Esophagus mucosa (tissue), 1 donor: ENCODE measurements at regions not wholly inside any gene's neighbourhood (a gene's known extent, or its start where the extent isn't known, plus 50 kb on each side); places are given as distances from the start of the nearest gene placed in this dataset.
"Not testable (repeated sequence)": the region's sequence is repeated elsewhere in the genome, so short reads cannot be mapped to it uniquely, and the experiment has no call there.

Experiments
- ATAC-seq: fragments of 200-7000 bp; cut with Tn5 transposase; one replicate; pipeline ENCODE4 v1.9.1; 2020
- donor health status: DM: yes; HTN: yes; CAD: no.

DNA sequence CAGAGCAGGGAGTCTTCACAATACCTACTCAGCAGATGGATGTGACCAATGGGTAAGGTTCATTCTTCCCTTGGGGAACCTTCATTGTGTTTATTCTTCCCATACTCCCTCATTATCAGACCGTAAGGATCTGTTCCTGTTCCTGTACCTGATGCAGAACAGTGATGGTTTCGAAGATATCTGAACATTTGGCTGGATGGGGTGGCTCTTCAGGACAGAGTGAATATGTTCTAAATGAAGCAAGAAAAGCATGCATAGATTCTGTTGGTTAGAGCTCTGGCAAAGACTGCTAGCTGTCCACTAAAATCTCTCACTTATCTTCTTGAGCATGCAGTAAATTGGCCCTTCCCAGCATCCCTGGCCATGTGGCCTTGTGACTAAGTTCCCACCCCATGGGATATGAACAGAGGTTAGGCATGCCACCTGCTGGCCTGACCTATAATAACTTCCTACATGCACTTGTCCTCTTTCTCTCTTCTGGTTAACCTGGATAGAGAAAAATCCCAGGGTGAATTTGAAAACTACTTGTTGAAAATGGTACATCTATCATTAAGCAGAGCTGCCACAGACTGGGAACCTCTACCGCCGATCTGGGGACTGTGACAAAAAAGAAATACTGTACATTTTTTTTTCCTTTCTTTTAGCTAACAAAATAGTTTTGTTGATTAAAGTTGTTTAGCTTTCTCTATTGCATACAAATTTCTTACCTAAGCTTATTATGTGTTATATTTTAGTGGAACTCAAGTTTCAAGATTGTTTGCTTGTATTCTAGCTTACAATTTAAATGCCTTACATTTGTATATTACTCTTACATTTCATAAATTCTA, 60.0 kb upstream of the BANK1 start:
- peak; percentile 94 for ATAC-seq

DNA sequence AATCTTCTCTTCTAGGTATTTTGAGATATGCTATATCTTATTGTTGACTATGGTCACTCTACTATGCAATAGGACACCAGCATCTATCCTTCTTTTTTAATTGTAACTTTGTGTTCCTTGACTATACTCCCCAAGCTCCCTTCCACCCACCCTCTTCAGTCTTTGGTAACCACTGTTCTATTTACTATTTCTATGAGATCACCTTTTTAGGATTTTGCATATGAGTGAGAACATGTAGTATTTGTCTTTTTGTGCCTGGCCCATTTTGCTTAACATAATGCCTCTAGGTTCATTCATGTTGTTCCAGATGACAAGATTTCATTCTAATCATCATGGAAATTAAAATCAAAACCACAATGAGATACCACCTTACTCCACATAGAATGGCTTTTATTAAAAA, 63.3 kb upstream of the BANK1 start:
- ATAC-seq, result no peak

DNA sequence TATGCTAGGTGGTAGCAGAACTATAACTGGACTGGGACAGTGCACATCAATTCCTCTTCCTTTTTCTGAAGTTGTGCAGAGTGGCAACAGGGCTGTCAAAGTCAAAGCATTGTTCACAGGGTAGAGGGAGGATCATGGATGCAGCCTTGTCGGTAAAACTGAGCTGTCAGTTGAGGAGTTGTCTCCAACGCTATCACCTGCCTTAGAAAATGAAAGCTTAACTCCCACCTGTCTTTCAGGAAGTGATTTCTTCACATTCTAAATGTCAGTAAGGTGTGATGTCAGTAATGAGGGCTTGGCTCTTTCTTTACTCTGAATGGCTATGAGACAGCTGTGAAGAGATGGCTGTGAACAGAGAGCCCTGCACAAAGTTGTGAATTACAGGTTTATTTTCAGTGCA, 66.4 kb upstream of the BANK1 start:
- no peak for ATAC-seq

GRCh38 chr4:101718810-101719209, 71.7 kb upstream of the BANK1 start:
- no peak for ATAC-seq

DNA sequence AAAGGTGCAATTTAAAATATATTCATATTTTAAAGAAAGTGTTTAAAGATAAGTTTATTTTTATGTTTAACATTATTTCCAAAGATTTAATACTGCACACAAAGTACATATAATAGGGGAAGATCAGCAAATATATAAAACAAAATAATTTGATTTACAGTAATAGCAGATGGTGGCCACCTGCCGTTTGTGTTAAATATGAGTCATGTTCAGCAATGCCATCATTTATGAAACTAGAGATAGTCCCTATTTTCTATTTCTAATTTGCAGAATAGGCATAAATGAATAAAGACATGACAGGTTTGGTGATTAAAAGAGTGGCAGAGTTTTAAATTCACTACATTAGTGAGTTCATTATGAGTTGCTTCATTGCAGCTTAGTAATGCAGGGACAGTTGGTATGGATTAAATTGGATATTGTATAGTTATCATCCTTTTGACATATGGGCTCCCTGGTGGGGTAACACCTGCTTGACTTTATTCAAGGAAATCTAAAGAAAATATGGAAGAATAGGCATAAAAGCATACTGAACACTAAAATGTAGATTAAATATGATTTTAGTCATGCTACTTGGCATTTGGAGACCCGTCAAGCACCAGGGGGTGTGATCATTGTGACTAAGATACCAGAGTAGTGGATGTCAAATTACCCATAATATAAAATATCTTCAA, 78.8 kb upstream of the BANK1 start:
- ATAC-seq, result no peak

DNA sequence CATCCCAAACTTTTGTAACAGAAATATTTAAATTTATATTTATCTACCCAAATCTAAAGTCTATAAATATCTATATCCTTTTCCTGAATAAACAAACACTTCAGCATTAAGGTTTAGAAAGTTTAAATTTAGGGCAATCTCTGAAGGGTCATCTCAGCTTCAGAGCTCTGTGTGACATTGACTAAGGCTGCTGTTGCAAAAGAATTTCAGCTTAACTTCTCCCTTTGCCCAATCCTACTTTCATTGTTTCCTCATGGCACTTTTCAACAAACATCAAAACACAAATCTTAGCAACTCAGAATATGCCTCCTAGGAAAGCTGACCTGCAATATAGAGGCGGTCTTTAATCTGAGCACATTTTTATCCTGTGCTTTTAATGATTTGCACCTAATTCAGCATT, 79.7 kb upstream of the BANK1 start:
- no peak for ATAC-seq

GRCh38 chr4:101708293-101709039, 82.1 kb upstream of the BANK1 start:
- no peak for ATAC-seq

GRCh38 chr4:101707596-101707995, 82.9 kb upstream of the BANK1 start:
- ATAC-seq, result no peak

- ATAC-seq, result no peak
These were observed 83.9 kb upstream of the BANK1 start for GRCh38 chr4:101706535-101707057.

DNA sequence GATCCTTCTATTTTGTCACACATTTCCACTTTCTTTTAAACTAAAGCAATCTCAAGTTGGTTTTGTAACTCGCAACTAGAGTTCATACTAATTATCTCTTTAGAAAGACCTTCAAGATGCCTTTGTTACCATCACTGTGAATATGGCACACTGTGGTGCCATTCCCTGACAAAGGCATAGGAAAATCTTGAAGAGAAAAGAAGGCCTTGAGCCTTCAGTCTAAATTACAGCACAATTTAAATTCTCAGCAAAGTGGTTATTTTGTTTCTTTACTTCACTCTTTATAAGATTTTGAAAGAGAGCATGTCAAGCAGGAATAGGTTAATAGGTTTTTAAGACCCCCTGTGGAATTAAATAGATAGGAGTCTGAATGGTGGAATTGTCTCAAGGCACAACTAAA, 89.0 kb upstream of the BANK1 start:
- ATAC-seq, result no peak

GRCh38 chr4:101699441-101700124, 90.9 kb upstream of the BANK1 start:
- ATAC-seq, result no peak

GRCh38 chr4:101697266-101697665, 93.3 kb upstream of the BANK1 start:
- no peak for ATAC-seq

DNA sequence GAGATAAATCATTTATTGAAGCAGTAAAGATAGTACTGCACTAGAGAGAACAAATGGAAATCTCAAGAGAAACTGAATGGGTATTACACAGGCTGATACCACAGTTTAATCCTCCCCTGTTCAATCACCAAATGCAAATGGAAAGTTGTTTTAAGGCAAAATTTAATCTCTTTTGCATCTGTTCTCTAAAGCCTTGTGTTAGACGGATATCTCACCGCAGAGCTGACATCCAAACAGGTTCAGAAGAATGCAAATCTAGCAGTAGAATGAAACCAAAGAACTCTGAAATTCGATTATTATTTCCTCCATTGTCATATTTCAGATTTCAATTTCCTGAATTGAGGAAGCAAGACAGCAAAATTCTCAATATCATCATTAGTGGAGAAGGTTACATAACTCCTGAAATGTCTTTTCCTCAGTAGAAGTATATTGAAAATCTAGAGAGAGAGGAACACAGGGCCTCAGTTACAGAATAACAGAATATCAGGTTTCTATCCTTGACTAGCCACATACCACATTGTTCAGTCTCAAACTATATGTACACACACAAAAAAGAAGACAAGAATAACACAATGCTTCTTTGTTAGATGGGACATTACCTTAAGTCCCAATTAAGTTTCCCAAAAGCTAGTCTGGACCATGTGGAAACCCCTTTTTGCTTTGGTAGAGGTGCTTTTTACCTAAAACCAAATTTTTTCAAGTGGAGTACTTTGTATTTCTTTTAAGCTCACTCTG, 94.1 kb upstream of the BANK1 start:
- ATAC-seq, result no peak

DNA sequence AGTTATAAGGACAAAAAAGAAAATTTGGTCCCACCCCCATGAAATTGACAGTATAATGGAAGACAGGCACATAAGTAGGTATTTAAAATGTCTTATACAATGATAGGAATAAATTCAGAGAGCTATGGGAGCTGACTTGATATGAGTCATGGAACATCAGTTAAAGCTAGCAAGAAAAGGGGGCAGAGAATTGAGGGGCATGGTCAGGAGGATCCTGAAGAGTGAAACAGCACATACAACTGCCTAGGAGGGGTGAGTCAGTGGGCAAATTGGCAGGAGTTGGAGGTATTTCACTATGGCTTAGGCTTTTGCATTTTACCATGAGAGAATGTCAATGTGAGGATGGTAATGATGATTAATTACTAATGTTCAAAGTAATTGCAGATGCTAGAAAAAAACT, 95.4 kb upstream of the BANK1 start:
- no peak for ATAC-seq

GRCh38 chr4:101694403-101694802, 96.1 kb upstream of the BANK1 start:
- not testable (repeated sequence) for ATAC-seq

DNA sequence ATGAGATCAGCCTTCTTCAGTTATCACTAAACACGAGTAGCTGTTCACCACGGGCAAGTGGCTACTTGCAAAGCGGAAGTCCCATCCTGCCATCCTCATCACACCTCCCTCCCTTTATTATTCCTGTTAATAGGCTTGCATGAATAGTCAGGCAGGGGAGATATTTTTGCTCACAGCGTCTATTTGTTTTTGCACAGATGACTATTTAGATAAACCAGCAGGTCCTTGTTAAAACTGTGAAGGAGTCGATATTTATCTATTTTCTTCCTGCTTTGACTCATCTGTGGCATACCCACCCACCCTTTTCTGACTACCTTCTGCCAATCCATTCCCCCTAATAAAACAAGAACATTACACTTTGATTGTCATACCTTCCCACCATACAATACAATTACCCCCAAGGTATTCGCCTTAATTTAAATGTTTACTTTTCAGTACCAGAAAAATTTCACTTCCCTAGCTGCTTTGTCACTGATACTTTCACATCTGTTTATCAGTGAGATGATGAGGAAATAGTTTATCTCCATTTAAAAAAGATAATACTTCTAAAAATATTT, 96.6 kb upstream of the BANK1 start:
- ATAC-seq, result peak; percentile 69

GRCh38 chr4:101689220-101689619, 101.3 kb upstream of the BANK1 start:
- no peak for ATAC-seq

DNA sequence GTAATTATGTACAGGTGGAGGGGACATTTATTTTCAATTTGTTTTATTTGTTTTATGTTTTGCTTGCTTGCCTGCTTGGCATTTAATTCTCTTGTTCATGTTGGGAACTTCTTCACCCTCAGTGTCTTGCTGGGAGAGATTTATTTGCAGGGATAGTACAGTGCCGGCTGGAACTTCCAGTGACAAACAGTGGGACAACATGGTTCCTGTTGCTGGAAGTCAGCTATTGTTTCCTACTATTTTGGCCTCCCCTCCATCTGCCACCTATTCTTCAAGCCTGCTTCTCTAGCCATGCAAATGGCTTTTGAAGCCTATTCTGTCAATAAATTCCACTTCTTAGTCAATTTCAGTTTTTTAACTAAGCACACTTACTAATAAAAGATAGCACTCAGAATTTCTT, 105.4 kb upstream of the BANK1 start:
- ATAC-seq, result no peak

GRCh38 chr4:101682946-101683345, 107.6 kb upstream of the BANK1 start:
- ATAC-seq, result no peak

GRCh38 chr4:101678180-101678579, 112.3 kb upstream of the BANK1 start:
- ATAC-seq, result no peak

DNA sequence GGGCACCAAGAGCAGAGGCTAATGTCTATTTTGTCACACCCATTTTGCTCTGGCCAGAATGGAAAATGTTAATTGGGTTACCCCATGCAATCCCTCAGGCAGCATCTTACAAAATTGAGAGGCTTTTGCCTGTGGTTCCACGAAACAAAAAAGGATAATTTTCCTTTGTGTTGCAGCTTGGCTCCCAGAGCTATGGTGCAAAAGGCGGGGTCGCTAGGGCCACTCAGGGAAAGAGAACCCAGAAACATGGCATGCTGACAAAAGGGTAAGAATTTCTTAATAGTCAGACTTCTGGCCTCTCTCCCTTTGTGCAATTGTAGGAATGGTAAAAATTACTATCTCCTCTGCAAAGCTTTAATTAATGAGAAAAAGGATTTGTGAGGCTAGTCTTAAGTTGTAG, 119.6 kb upstream of the BANK1 start:
- ATAC-seq, result no peak

DNA sequence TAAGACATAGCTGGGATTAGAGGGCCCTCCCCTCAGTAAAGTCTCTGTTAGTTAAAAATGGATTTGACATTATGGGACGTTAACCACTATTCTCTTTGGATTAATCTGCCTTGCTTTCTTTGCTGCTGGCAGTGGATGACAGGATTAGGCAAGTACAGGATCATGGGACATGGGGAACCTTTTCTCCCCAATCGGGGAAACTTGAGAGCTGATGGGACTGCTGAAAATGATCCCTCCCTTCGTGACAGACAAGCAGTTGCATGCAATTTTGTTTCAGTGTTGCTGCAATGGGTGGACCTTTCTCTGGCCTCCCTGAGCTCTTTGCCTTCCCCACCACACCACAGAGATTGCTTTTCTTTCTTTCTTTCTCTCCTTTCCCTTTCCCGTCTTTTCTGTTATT, 120.2 kb upstream of the BANK1 start:
- no peak for ATAC-seq
